ENCODE measurements at regions not wholly inside any gene's neighbourhood (a gene's known extent, or its start where the extent isn't known, plus 50 kb on each side); places are given as distances from the start of the nearest gene placed in this dataset.

- CTCF ChIA-PET = interaction anchor here (1.1 to 2.9 kb wide), 2 partner anchors 11 to 643 kb away, joined by 3 to 12 read pairs; no protein-coding TSS in a partner anchor
- POLR2A ChIA-PET = no interaction called here
- no peak for DNase-seq (ENCODE audit: extremely low spot score)
- no peak for TF ChIP-seq CTCF (IDR thresholded peaks at IDR 0.05; ENCODE audit: control extremely low read depth, extremely low read depth, low read depth, missing control alignments)
Measured at GRCh38 chr6:128727500-128727899, 155.4 kb upstream of the LAMA2 start.

DNA sequence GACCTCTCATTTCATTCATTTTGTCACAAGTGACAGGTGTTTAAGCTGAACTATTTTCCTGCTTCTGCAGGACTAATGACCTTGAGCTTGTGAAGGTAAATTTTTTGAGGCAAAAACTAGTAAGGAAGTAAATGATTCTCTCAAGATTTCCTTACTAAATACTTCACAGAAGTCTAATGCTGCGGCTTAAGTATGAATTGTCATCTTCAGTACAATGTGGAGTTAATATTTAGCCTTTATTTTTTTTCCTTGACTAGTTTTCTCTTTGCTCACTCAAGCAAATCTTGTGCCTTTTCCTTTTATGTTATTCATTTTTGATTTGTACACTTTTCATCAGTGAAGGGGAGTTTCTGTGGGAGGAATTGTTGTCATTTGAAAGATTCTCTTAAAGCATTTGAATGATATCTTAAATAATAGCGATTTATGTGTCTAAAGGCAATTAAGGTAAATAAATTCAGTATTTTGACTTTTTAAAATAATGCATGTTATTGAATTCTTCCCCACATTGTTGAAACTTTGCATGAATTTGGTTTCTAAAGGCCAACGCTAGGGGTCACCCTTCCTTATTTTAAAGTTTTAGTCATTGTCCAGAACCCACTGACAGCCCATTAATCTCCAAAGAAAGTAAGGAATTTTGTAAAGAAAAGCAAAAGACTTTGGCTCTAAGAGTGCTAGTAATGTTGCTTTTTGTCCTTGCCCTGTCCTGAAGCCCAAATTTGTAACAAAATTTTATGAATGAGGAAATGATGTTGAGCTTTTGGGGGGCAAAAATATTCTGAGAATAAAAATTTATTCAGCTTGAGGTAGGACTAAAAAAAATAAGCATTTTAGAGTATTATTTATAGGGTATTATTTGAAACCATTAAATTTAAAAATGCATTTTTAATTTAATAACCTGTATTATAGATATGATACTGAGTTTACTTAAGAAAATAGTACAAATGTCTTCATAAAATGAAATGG lies 157.4 kb upstream of the LAMA2 start:
- POLR2A ChIA-PET = no interaction called here
- peak; percentile 62 for TF ChIP-seq CTCF (IDR thresholded peaks at IDR 0.05; ENCODE audit: control extremely low read depth, extremely low read depth, low read depth, missing control alignments)
- peak; percentile 8 for DNase-seq (ENCODE audit: extremely low spot score)
- CTCF ChIA-PET = interaction anchor here (0.6 to 2.9 kb wide), 17 partner anchors 9 to 648 kb away, joined by 3 to 13 read pairs (median 4); no protein-coding TSS in a partner anchor

DNA sequence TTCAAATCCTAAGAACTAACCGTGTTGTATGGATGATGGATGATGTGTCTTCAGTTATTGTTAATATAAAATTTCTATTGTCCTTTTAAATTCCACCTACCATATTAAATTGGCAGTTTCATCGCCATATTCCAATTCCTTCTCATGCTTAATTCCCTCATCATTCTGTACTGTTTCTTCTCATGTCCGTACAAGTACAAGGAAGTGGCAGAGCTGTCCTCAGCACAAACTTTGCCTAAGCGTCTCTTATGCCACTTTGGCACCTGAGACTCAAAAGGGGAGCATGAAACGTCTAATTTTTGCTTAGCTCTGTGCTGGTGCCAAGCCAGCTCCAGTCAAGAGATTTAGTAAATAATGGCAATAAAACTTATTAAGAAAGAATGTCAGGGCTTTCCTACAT lies 158.2 kb upstream of the LAMA2 start:
- CTCF ChIA-PET = interaction anchor here (0.6 to 2.9 kb wide), 5 partner anchors 8 to 528 kb away, joined by 4 to 12 read pairs (median 5); no protein-coding TSS in a partner anchor
- POLR2A ChIA-PET = no interaction called here
- no peak for TF ChIP-seq CTCF (IDR thresholded peaks at IDR 0.05; ENCODE audit: control extremely low read depth, extremely low read depth, low read depth, missing control alignments)
- DNase-seq (ENCODE audit: extremely low spot score) = no peak

DNA sequence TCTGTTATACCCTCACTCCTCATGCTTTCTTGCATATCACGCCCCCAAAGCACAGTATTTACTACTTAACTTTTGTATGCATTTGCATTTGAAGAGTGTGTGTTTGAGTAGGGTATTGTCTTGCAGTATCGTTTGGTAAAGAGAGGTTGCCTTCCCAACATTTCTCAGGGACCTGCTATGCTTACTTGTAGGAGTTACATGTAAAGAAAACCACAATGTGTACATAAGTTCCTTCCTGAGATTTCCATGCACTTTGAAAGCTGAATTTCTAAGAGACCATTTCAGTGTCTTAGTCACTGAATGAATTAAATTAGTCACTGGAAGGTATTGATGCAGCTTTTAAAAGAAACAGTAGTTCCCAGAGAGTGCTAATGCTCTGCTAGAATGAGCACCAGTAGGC lies 159.3 kb upstream of the LAMA2 start:
- ChIA-PET POLR2A (no interaction called here), CTCF (no interaction called here)
- TF ChIP-seq CTCF (IDR thresholded peaks at IDR 0.05; ENCODE audit: control extremely low read depth, extremely low read depth, low read depth, missing control alignments) = no peak
- no peak for DNase-seq (ENCODE audit: extremely low spot score)

GRCh38 chr6:128720891-128721290 lies 162.0 kb upstream of the LAMA2 start:
- DNase-seq (ENCODE audit: extremely low spot score) = no peak
- ChIA-PET POLR2A (no interaction called here), CTCF (interaction anchor here (0.8 kb wide), 1 partner anchor 13 kb away, joined by 3 read pairs; no protein-coding TSS in a partner anchor)
- TF ChIP-seq CTCF (IDR thresholded peaks at IDR 0.05; ENCODE audit: control extremely low read depth, extremely low read depth, low read depth, missing control alignments) = no peak

- ChIA-PET CTCF (no interaction called here), POLR2A (no interaction called here)
- DNase-seq (ENCODE audit: extremely low spot score) = no peak
- no peak for TF ChIP-seq CTCF (IDR thresholded peaks at IDR 0.05; ENCODE audit: control extremely low read depth, extremely low read depth, low read depth, missing control alignments)
Measured at GRCh38 chr6:128719786-128720185, 163.2 kb upstream of the LAMA2 start.
